Suppressor macrophage (primary cell): ENCODE measurements at regions not wholly inside any gene's neighbourhood (a gene's known extent, or its start where the extent isn't known, plus 50 kb on each side); places are given as distances from the start of the nearest gene placed in this dataset.
A peak's percentile ranks its signal among the peaks of the same experiment; 100 is the strongest.
"Not testable (repeated sequence)": the region's sequence is repeated elsewhere in the genome, so short reads cannot be mapped to it uniquely, and the experiment has no call there.

Source experiments
- DNase-seq, 4 experiments: peaks; one replicate each; pipeline ENCODE4 v3.0.0-alpha.2; 2020 to 2022

DNA sequence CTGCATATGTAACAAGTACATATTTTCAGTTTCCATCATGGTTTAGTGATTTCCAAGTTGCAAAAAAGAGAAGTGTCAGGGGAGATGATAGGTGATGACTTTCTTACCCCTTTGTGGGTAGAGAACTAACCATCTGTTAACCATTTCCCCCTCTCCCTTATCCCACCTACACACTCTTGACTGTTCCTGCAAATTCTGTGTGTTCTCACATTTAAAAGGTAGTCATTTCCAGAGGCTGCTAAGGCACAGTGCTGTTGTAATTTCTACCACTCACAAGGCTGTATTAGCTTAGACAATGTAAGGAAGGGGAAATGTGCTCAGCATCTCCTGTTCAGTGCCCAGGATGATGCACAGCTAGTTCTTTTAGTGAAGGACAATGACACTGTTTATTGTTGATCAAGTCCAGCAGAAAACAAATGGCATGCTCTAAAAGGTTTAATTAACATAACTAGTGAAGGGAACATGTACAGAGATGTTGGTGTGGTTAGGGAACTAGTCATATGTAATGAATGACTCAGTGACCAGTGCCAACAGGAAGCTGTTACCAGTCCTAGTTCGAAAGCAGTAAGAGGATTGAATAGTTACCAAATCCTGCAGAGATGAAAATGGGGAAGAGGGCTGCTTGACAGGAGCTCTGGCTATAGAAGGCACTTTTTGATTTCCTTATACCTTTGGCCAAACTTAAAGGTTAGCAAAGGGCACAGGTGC lies 165.1 kb downstream of the PLK2 start:
- DNase-seq = peak; percentile 40 to 83 (median 54)

DNA sequence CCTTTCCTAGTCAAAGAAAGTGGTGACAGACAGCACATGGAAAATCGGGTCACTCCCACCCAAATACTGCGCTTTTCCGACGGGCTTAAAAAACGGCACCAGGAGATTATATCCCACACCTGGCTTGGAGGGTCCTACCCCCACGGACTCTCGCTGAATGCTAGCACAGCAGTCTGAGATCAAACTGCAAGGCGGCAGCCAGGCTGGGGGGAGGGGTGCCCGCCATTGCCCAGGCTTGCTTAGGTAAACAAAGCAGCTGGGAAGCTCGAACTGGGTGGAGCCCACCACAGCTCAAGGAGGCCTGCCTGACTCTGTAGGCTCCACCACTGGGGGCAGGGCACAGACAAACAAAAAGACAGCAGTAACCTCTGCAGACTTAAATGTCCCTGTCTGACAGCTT lies 171.6 kb downstream of the PLK2 start:
- not testable (repeated sequence) for DNase-seq

DNA sequence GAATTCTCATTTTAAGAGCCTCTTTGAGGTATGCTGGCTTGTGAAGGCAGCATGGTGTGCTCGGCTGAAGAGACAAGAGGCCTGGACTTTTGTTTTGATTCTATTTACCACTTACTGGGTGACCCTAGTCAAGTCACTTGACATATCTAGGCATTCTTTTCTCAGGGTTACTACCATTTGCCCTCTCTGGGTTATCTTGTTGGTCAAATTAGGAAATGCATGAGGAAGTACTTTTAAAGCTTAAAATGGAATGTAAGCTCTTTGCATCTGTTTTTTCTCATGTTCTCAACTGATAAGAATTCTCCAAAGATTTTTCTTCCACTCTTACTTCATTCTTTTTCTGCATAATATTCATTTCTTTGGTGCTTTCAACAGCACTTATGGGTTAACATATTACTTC lies 173.1 kb downstream of the PLK2 start:
- no peak for DNase-seq

DNA sequence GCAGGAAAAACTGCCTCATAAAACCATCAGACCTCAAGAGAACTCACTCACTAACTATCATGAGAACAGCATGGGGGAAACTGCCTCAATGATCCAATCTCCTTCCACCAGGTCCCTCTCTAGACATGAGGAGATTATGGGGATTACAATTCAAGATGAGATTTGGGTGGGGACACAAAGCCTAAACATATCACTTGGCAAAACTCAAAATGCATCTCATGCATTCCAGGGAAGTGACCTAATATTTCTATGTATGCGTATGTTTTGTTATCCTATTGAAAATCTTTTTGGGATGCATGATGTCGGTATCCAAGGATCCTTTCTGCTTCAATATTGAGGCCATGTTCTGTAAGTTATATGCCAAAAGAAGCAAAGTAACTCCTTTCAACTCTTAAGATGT lies 174.0 kb downstream of the PLK2 start:
- DNase-seq = no peak

DNA sequence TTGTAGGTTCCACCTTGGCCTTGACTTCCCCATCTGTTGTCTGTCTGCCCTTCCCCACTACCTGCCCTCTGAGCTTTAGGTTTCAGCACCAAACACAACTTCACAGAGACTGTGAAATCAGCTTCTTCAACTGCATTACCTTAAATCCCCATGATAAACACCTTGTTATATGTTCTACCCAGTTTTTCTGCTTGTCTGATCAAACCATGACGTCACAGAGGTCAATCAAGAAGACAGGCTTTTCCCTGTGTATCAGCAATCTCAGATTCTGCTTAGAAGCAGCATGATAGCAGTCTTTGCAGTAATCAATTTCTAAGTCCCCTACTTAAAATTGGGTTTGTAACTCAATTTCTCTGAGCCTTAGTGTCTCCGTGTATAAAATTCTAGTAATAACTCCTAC lies 175.0 kb downstream of the PLK2 start:
- DNase-seq = no peak

- no peak for DNase-seq
These were observed 178.7 kb downstream of the PLK2 start for GRCh38 chr5:58281189-58281588.

- DNase-seq = no peak
These were observed 180.6 kb downstream of the PLK2 start for GRCh38 chr5:58279259-58279658.

DNA sequence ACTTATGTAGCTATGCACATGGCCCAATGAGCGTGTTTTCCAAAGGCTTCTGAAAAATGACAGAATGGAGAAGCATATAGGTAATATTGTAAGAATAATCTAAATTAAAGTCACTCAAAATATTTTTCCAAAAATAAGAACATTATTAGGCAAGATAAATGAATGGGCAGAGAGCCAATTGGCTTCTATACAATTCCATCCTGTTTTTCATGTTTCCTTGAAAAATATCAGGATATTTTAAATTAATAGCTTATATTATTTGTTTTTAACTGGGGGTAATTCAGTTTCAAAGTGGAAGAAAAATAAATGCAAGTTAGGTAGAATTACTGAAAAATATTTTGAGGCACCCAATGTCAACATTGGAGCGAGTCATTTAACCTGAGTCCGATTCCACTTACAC lies 183.5 kb downstream of the PLK2 start:
- DNase-seq = no peak

- no peak for DNase-seq
These were observed 184.4 kb downstream of the PLK2 start for GRCh38 chr5:58275516-58275915.

DNA sequence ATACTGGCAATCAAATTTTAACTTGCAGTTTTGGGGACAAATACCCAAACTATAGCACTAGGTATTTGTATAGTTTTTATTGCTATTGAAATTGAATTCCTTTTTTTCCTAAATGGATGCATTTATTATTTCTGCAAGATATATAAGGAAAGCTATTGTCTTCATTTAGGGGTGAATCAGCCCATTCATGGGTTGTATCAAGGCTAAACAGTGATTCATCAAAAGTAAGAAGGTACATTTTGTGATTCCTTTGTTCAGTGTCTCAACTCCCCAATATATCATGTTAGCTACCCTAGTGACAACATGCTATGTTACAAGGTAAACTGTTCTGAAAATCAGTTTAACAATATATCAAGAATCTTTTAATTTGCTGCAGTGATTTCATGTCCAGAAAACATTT lies 185.7 kb downstream of the PLK2 start:
- DNase-seq = no peak

- DNase-seq = no peak
These were observed 186.2 kb downstream of the PLK2 start for GRCh38 chr5:58273711-58274110.

- no peak for DNase-seq
These were observed 191.6 kb downstream of the PLK2 start for GRCh38 chr5:58268268-58268667.

GRCh38 chr5:58266402-58266801 lies 193.5 kb downstream of the PLK2 start:
- DNase-seq = no peak

GRCh38 chr5:58265246-58265930 lies 194.5 kb downstream of the PLK2 start:
- DNase-seq = no peak

GRCh38 chr5:58264276-58264675 lies 195.6 kb downstream of the PLK2 start:
- no peak for DNase-seq

- DNase-seq = no peak
These were observed 196.6 kb downstream of the PLK2 start for GRCh38 chr5:58263296-58263695.

DNA sequence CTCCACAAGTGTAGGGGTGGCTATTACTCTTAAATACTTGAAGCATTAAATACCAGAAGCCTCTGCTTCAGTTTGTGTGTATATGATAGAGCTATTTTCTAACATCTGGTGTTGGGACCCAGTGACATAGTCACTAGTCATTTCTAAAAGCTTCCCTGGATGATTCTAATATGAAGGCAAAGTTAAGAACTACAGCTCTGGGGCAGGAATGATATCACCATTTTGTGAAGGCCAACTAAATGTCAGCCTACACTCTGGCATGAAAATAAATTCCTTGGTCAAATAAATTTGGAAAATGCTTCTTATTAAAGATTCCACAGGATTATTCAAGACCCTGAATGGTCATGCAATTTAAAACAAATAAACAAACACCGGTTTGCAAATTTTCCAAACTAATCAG lies 197.7 kb downstream of the PLK2 start:
- DNase-seq = no peak

- no peak for DNase-seq
These were observed 198.3 kb downstream of the PLK2 start for GRCh38 chr5:58261605-58262004.

- DNase-seq = no peak
These were observed 199.6 kb downstream of the PLK2 start for GRCh38 chr5:58260243-58260642.

DNA sequence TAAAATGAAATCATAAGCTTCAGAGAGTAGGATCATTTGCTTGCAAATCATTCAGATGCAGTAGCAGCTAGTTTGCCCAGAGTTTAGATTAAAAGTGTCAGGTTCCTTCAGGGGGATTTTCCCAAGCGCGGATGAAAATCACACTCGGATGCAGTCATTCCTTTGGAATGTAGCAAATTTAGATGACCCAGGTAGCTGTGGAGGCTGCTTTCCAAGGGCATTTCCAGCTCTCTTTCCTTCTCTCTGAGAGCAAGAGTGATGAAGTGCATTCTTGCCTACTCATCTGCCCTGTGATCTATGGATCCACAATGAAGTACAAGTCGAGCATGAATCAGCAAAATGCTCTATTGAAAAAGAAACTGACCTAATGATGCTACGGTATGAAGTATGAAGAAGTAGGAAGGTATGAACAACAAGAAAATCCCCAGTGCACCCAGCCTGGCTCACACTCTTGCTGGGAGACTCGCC lies 200.2 kb downstream of the PLK2 start:
- DNase-seq = no peak

- DNase-seq = no peak
These were observed 200.8 kb downstream of the PLK2 start for GRCh38 chr5:58258984-58259684.

- no peak for DNase-seq
These were observed 203.9 kb downstream of the PLK2 start for GRCh38 chr5:58255970-58256369.

- DNase-seq = no peak
These were observed 204.5 kb downstream of the PLK2 start for GRCh38 chr5:58255386-58255785.

GRCh38 chr5:58248221-58248620 lies 211.7 kb downstream of the PLK2 start:
- no peak for DNase-seq
